Gastrocnemius medialis (tissue), 4 donors: ENCODE measurements at regions not wholly inside any gene's neighbourhood (a gene's known extent, or its start where the extent isn't known, plus 50 kb on each side); places are given as distances from the start of the nearest gene placed in this dataset.

ENCODE experiments used
- POLR2A ChIP-seq, 2 donors: fragments of 450-650 bp; IDR thresholded peaks; one replicate each; pipeline ENCODE4 v1.6.1; 2017; ENCODE audit warnings: antibody characterized with exemption in 2 of 2, mild to moderate bottlenecking in 2 of 2, moderate library complexity in 2 of 2
- TF ChIP-seq, protein P1 (sequence below), 5 experiments: fragments of 450-650 bp in 3 of 5; fragments of 200-600 bp in 2 of 5; sonication (generic) in 2 of 5; IDR thresholded peaks in 4 of 5; conservative IDR thresholded peaks in 1 of 5; 1 replicate in 4 of 5; 2 replicates in 1 of 5; pipeline ENCODE4 v1.5.1; 2016 to 2019; ENCODE audit warnings: antibody characterized with exemption in 5 of 5, mild to moderate bottlenecking in 3 of 5, moderate library complexity in 3 of 5

- TF ChIP-seq, protein P1, sequence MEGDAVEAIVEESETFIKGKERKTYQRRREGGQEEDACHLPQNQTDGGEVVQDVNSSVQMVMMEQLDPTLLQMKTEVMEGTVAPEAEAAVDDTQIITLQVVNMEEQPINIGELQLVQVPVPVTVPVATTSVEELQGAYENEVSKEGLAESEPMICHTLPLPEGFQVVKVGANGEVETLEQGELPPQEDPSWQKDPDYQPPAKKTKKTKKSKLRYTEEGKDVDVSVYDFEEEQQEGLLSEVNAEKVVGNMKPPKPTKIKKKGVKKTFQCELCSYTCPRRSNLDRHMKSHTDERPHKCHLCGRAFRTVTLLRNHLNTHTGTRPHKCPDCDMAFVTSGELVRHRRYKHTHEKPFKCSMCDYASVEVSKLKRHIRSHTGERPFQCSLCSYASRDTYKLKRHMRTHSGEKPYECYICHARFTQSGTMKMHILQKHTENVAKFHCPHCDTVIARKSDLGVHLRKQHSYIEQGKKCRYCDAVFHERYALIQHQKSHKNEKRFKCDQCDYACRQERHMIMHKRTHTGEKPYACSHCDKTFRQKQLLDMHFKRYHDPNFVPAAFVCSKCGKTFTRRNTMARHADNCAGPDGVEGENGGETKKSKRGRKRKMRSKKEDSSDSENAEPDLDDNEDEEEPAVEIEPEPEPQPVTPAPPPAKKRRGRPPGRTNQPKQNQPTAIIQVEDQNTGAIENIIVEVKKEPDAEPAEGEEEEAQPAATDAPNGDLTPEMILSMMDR (IDR thresholded peaks at IDR 0.05 in 4 of 5, conservative IDR thresholded peaks at IDR 0.05 in 1 of 5) = no peak
- no peak for TF ChIP-seq POLR2A (IDR thresholded peaks at IDR 0.05)
Observed at GRCh38 chr16:86041215-86041614, 142.3 kb downstream of the IRF8 start.
